Ishikawa (cell line): ENCODE measurements at regions not wholly inside any gene's neighbourhood (a gene's known extent, or its start where the extent isn't known, plus 50 kb on each side); places are given as distances from the start of the nearest gene placed in this dataset.

Experiments
- CEBPB ChIP-seq: IDR thresholded peaks from 2 replicates; pipeline ENCODE4 v1.6.1; 2012
- CREB1 ChIP-seq: IDR thresholded peaks from 2 replicates; pipeline ENCODE4 v1.6.1; 2012; ENCODE audit warnings: low read depth
- EGR1 ChIP-seq: IDR thresholded peaks from 2 replicates; pipeline ENCODE4 v1.6.1; 2012
- EP300 ChIP-seq: IDR thresholded peaks from 2 replicates; pipeline ENCODE4 v1.6.1; 2012; ENCODE audit warnings: borderline replicate concordance
- FOXM1 ChIP-seq: IDR thresholded peaks from 2 replicates; pipeline ENCODE4 v1.6.1; 2012; ENCODE audit warnings: low read depth, borderline replicate concordance
- NFIC ChIP-seq: IDR thresholded peaks from 2 replicates; pipeline ENCODE4 v1.6.1; 2012
- RAD21 ChIP-seq: IDR thresholded peaks from 2 replicates; pipeline ENCODE4 v1.6.1; 2012; ENCODE audit warnings: low read depth
- TAF1 ChIP-seq: IDR thresholded peaks from 2 replicates; pipeline ENCODE4 v1.6.1; 2012; ENCODE audit warnings: low read depth, mild to moderate bottlenecking
- TCF12 ChIP-seq: IDR thresholded peaks from 2 replicates; pipeline ENCODE4 v1.6.1; 2012; ENCODE audit warnings: low read depth
- TEAD4 ChIP-seq: IDR thresholded peaks from 2 replicates; pipeline ENCODE4 v1.6.1; 2012
- YY1 ChIP-seq: IDR thresholded peaks from 2 replicates; pipeline ENCODE4 v1.6.1; 2012; ENCODE audit warnings: low read depth
- TF ChIP-seq, protein P1 (sequence below): IDR thresholded peaks from 2 replicates; pipeline ENCODE4 v1.6.1; 2012; ENCODE audit warnings: low read depth, mild to moderate bottlenecking
- TF ChIP-seq, protein P2 (sequence below): IDR thresholded peaks from 2 replicates; pipeline ENCODE4 v1.6.1; 2012

DNA sequence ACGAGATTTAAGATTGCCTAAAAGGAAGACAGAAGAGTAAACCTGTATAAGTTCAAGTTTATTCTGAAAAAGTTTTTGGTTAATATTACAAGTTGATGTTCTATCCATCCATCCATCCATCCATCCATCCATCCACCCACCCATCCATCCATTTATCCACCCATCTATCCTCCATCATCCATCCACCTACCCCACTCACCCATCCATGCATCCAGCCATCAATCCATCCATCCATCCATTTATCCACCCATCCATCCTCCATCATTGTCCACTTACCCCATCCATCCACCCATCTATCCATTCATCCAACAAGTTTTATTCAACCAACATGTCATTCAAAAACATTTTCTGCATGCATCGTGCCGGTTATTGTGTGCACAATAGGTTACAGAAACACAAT, 89.3 kb downstream of the ZBTB18 start:
- TF ChIP-seq YY1 (no peak), RAD21 (no peak), CEBPB (no peak), EP300 (no peak), EGR1 (no peak), FOXM1 (no peak), NFIC (no peak), CREB1 (no peak), TAF1 (no peak), TEAD4 (no peak), TCF12 (no peak)
- TF ChIP-seq, protein P1, sequence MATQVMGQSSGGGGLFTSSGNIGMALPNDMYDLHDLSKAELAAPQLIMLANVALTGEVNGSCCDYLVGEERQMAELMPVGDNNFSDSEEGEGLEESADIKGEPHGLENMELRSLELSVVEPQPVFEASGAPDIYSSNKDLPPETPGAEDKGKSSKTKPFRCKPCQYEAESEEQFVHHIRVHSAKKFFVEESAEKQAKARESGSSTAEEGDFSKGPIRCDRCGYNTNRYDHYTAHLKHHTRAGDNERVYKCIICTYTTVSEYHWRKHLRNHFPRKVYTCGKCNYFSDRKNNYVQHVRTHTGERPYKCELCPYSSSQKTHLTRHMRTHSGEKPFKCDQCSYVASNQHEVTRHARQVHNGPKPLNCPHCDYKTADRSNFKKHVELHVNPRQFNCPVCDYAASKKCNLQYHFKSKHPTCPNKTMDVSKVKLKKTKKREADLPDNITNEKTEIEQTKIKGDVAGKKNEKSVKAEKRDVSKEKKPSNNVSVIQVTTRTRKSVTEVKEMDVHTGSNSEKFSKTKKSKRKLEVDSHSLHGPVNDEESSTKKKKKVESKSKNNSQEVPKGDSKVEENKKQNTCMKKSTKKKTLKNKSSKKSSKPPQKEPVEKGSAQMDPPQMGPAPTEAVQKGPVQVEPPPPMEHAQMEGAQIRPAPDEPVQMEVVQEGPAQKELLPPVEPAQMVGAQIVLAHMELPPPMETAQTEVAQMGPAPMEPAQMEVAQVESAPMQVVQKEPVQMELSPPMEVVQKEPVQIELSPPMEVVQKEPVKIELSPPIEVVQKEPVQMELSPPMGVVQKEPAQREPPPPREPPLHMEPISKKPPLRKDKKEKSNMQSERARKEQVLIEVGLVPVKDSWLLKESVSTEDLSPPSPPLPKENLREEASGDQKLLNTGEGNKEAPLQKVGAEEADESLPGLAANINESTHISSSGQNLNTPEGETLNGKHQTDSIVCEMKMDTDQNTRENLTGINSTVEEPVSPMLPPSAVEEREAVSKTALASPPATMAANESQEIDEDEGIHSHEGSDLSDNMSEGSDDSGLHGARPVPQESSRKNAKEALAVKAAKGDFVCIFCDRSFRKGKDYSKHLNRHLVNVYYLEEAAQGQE: no peak
- TF ChIP-seq, protein P2, sequence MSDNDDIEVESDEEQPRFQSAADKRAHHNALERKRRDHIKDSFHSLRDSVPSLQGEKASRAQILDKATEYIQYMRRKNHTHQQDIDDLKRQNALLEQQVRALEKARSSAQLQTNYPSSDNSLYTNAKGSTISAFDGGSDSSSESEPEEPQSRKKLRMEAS: no peak
